DOHH2 (cell line): ENCODE measurements at regions not wholly inside any gene's neighbourhood (a gene's known extent, or its start where the extent isn't known, plus 50 kb on each side); places are given as distances from the start of the nearest gene placed in this dataset.

Experiments
- H3F3A ChIP-seq: fragments of 200-600 bp; sonication (generic), shearing (Covaris generic); 2 replicates; pipeline ENCODE4 v1.6.0; 2016; ENCODE audit warnings: antibody characterized with exemption, mild to moderate bottlenecking; ENCODE audit not compliant: control insufficient read depth, insufficient read depth
- H3K27ac ChIP-seq: fragments of 200-600 bp; sonication (generic); 2 replicates; pipeline ENCODE4 v1.5.1; 2014; ENCODE audit warnings: low read depth, mild to moderate bottlenecking, low read length, moderate library complexity
- H3K27me3 ChIP-seq: fragments of 200-600 bp; sonication (generic); 2 replicates; pipeline ENCODE4 v1.6.1; 2014; ENCODE audit warnings: mild to moderate bottlenecking, low read length, mixed read lengths; ENCODE audit not compliant: control insufficient read depth
- H3K36me3 ChIP-seq: fragments of 200-600 bp; sonication (generic); 2 replicates; pipeline ENCODE4 v1.6.1; 2014; ENCODE audit warnings: mild to moderate bottlenecking, low read length, moderate library complexity, mixed read lengths; ENCODE audit not compliant: control insufficient read depth
- H3K4me1 ChIP-seq: fragments of 200-600 bp; sonication (generic); 2 replicates; pipeline ENCODE4 v1.6.1; 2014; ENCODE audit warnings: mild to moderate bottlenecking, low read length, mixed read lengths; ENCODE audit not compliant: control insufficient read depth
- H3K4me2 ChIP-seq: fragments of 200-600 bp; sonication (generic); 2 replicates; pipeline ENCODE4 v1.6.0; 2014; ENCODE audit warnings: mild to moderate bottlenecking, low read length, moderate library complexity
- H3K4me3 ChIP-seq: fragments of 200-600 bp; sonication (generic); 2 replicates; pipeline ENCODE4 v1.5.1; 2014; ENCODE audit warnings: mild to moderate bottlenecking, low read length, mixed read lengths
- H3K79me2 ChIP-seq: fragments of 200-600 bp; sonication (generic); 2 replicates; pipeline ENCODE4 v1.6.1; 2014; ENCODE audit warnings: mild to moderate bottlenecking, low read length, mixed read lengths; ENCODE audit not compliant: control insufficient read depth
- H3K9me2 ChIP-seq: fragments of 200-600 bp; sonication (generic); replicated peaks from 2 replicates; pipeline ENCODE4 v1.6.1; 2014; ENCODE audit warnings: mild to moderate bottlenecking, low read length, mixed read lengths; ENCODE audit not compliant: control insufficient read depth
- H3K9me3 ChIP-seq: fragments of 200-600 bp; sonication (generic); 2 replicates; pipeline ENCODE4 v1.6.1; 2014; ENCODE audit warnings: antibody characterized with exemption, low read length, mixed read lengths; ENCODE audit not compliant: control insufficient read depth, insufficient read depth
- H4K20me1 ChIP-seq: fragments of 200-600 bp; sonication (generic); 2 replicates; pipeline ENCODE4 v1.6.0; 2014; ENCODE audit warnings: low read depth, mild to moderate bottlenecking, antibody characterized with exemption, low read length, moderate library complexity; ENCODE audit not compliant: control insufficient read depth, insufficient read depth
- EZH2phosphoT487 ChIP-seq: fragments of 200-600 bp; sonication (generic); IDR thresholded peaks from 2 replicates; pipeline ENCODE4 v1.6.1; 2017; ENCODE audit warnings: borderline replicate concordance, mild to moderate bottlenecking, antibody characterized with exemption, low read length, moderate library complexity, mixed read lengths
- TF ChIP-seq, protein P1 (sequence below): fragments of 200-600 bp; sonication (generic); IDR thresholded peaks from one replicate; pipeline ENCODE4 v1.5.1; 2014; ENCODE audit warnings: antibody characterized with exemption, mild to moderate bottlenecking, low read depth, low read length; ENCODE audit not compliant: poor library complexity, severe bottlenecking

DNA sequence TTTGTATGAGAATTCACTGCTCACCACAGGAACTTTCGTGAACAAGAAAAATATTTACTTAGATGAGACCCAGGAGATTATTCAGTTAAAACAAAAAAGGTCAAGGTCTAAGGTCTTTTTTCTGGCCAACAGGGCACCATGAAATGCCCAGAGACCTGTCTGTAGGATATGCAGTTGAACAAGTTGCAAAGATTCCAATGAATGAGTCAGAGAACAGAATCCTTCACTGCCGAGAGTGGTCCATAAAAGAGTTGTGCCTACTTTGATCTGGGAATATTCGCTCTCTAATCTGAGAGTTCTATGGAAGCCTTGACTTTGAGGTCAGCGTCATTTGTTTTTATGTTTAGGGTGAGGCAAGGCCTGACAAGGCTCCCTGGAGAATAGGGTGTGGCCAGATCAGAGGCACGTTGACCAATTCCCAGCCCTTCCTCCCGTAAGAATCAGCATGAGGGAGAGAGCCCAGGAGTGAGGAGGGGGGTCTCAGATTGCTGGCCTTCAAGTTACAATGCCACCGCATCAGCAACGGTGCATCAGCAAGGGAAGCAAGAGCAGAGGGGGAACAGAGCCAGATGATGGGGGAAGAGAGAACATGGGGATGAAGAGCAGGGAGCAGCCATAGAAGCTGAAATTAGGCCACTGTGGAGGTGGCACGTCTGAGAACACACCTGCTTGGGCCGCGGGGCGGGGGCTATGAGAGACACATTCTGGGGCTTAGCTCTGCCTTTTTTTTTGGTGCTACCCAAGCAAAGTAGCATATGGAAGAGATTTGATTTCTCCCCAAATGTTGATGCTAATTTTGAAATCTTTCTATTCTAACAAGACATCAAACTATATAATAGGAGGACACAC is 206.4 kb upstream of the RAB4A start:
- H3K27ac ChIP-seq: no peak overlapping the region

DNA sequence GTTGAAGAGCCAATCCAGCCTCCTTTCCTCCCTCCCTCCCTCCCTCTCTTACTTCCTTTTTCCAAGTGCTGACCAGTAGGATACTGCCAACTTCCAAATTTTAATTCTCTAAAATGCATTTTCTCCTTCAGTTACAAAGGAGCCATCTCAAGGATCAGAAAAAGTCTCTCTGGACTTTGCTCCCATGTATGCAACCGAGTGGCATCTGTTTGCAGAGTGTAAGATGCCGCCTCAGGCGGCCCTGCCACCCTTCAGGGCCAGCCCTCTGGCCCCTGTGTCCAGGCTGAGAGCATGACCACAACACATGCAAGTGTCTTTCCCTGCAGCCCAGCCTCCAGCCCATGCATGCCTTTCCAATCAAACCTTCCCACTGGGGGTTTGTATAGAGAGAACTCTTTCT is 205.3 kb upstream of the RAB4A start:
- H3F3A ChIP-seq: no peaks in the 10 kb centered on the region
- no peaks in the 10 kb centered on the region for H3K9me3 ChIP-seq
- no peak for TF ChIP-seq EZH2phosphoT487
- TF ChIP-seq, protein P1, sequence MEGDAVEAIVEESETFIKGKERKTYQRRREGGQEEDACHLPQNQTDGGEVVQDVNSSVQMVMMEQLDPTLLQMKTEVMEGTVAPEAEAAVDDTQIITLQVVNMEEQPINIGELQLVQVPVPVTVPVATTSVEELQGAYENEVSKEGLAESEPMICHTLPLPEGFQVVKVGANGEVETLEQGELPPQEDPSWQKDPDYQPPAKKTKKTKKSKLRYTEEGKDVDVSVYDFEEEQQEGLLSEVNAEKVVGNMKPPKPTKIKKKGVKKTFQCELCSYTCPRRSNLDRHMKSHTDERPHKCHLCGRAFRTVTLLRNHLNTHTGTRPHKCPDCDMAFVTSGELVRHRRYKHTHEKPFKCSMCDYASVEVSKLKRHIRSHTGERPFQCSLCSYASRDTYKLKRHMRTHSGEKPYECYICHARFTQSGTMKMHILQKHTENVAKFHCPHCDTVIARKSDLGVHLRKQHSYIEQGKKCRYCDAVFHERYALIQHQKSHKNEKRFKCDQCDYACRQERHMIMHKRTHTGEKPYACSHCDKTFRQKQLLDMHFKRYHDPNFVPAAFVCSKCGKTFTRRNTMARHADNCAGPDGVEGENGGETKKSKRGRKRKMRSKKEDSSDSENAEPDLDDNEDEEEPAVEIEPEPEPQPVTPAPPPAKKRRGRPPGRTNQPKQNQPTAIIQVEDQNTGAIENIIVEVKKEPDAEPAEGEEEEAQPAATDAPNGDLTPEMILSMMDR: no peak
- H4K20me1 ChIP-seq: no peaks in the 10 kb centered on the region
- no peaks in the 10 kb centered on the region for H3K9me2 ChIP-seq
- no peaks in the 10 kb centered on the region for H3K36me3 ChIP-seq
- no peaks in the 10 kb centered on the region for H3K4me1 ChIP-seq
- H3K4me3 ChIP-seq: no peak overlapping the region
- no peaks in the 10 kb centered on the region for H3K79me2 ChIP-seq
- no peak overlapping the region for H3K4me2 ChIP-seq
- peaks cover 6% of the 10 kb centered on the region for H3K27me3 ChIP-seq
- no peak overlapping the region for H3K27ac ChIP-seq

More for the DNA sequence above, 206.4 kb upstream of the RAB4A start:
- Histone ChIP-seq H3K4me1 (no peaks in the 10 kb centered on the region), H3K79me2 (no peaks in the 10 kb centered on the region), H3K9me2 (no peaks in the 10 kb centered on the region), H3K36me3 (no peaks in the 10 kb centered on the region), H3K4me2 (no peak overlapping the region), H3F3A (no peaks in the 10 kb centered on the region), H3K27me3 (peaks cover 6% of the 10 kb centered on the region), H3K4me3 (no peak overlapping the region), H4K20me1 (no peaks in the 10 kb centered on the region), H3K9me3 (no peaks in the 10 kb centered on the region)
- TF ChIP-seq EZH2phosphoT487: no peak
- TF ChIP-seq, protein P1: no peak

DNA sequence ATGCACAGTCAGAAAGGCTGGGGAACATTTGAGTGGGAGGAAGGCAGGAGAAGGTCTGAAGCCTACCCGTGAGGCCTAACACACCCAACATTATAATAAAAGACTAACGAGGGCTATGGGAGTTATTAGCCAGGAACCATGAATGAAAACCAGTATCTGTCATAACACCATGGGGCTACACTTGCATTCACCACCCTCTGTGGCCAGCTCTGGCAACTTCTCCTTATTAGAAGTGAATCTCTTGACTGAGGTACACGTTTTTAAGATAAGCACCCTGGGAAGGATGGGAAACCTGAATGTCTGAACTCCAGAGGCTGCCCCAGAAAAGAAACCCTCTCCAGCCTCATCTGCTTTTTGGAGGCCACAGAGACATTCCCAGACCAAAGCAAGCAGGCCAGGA is 204.3 kb upstream of the RAB4A start:
- TF ChIP-seq EZH2phosphoT487: no peak
- TF ChIP-seq, protein P1: no peak
- H3K27ac ChIP-seq: no peak overlapping the region

More for the DNA sequence above, 204.3 kb upstream of the RAB4A start:
- no peaks in the 10 kb centered on the region for H4K20me1 ChIP-seq
- H3F3A ChIP-seq: no peaks in the 10 kb centered on the region
- no peaks in the 10 kb centered on the region for H3K9me2 ChIP-seq
- H3K9me3 ChIP-seq: no peaks in the 10 kb centered on the region
- H3K36me3 ChIP-seq: no peaks in the 10 kb centered on the region
- H3K4me2 ChIP-seq: no peak overlapping the region
- no peaks in the 10 kb centered on the region for H3K4me1 ChIP-seq
- H3K27me3 ChIP-seq: peaks cover 6% of the 10 kb centered on the region
- H3K4me3 ChIP-seq: no peak overlapping the region
- H3K79me2 ChIP-seq: no peaks in the 10 kb centered on the region
